Heart left ventricle (tissue), 13 donors: ENCODE measurements at regions not wholly inside any gene's neighbourhood (a gene's known extent, or its start where the extent isn't known, plus 50 kb on each side); places are given as distances from the start of the nearest gene placed in this dataset.

Source experiments
- POLR2A ChIP-seq, 2 donors: fragments of 450-650 bp; IDR thresholded peaks; one replicate each; pipeline ENCODE4 v1.6.1; 2017; ENCODE audit warnings: antibody characterized with exemption in 2 of 2, mild to moderate bottlenecking in 2 of 2, moderate library complexity in 2 of 2
- TF ChIP-seq, protein P1 (sequence below), 12 donors: fragments of 200-600 bp; sonication (generic) in 4 of 12; IDR thresholded peaks; one replicate each; pipeline versions ENCODE4 v1.5.0 to v1.8.0; 2018 to 2022; ENCODE audit warnings: antibody characterized with exemption in 12 of 12, mild to moderate bottlenecking in 5 of 12
- donor health status: ischemic (EF 13 %, LVEDD 7.1; RV severe dilation, severe dysfunction).
- donor health status: DM: no; HTN: yes; CAD: no.
- donor health status: DM: no; HTN: no; CAD: no.
- donor health status: ischemic (EF 25% LVEDD 6.9; RV normal size, moderate dysfunction).
- donor health status: ischemic (EF 25% LVEDD 5.7; RV mildly dilated, moderate dysfunction).
- donor health status: ischemic (EF 35%, LVEDD 5.7; RV mildly dilated, moderate dysfunction).
- donor health status: nonischemic (EF 11% LVEDD 7.7; RV severe dilation, severe dysfunction).
- donor health status: DM: yes; HTN: yes; CAD: no.
- donor health status: PGD.
- donor health status: ischemic (EF 29% LVEDD 5.4; RV normal size, mild dysfunction).
- donor health status: nonischemic (EF 23%, LVEDD 6.1; RV moderate dilation, normal function).

DNA sequence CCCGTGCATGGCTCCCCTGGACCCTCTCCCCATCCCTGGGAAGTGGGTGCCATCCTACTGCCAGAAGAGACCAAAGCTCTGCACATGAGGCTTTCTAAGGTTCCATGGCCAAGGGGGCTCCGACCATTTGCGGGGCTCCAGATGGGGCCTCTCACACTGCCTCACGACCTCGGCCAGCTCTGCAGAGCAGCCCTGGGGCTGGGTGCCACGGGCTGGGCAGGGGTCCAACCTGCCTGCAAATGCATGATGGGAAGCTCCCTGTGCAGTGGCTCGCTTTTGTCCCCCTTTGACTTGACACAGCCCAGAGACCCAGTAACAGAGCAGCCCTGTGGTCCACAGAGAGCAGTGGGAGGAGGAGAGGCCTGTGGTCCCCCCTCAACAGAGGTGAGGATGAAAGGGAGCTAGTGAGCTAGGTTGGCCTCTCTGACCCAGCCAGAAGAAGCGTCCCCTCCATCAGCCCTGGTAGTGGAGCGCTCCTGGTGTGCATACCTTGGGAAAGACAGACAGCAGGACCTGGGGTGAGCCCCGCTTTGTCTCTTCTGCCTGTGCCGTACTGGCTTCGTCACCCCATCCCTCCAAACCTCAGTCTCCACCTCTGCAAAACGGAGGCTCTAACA is 174.1 kb downstream of the DDX1 start:
- TF ChIP-seq, protein P1, sequence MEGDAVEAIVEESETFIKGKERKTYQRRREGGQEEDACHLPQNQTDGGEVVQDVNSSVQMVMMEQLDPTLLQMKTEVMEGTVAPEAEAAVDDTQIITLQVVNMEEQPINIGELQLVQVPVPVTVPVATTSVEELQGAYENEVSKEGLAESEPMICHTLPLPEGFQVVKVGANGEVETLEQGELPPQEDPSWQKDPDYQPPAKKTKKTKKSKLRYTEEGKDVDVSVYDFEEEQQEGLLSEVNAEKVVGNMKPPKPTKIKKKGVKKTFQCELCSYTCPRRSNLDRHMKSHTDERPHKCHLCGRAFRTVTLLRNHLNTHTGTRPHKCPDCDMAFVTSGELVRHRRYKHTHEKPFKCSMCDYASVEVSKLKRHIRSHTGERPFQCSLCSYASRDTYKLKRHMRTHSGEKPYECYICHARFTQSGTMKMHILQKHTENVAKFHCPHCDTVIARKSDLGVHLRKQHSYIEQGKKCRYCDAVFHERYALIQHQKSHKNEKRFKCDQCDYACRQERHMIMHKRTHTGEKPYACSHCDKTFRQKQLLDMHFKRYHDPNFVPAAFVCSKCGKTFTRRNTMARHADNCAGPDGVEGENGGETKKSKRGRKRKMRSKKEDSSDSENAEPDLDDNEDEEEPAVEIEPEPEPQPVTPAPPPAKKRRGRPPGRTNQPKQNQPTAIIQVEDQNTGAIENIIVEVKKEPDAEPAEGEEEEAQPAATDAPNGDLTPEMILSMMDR (IDR thresholded peaks at IDR 0.05) = no peak
- TF ChIP-seq POLR2A (IDR thresholded peaks at IDR 0.05) = no peak
